Liver (tissue), 8 donors: ENCODE measurements at regions not wholly inside any gene's neighbourhood (a gene's known extent, or its start where the extent isn't known, plus 50 kb on each side); places are given as distances from the start of the nearest gene placed in this dataset.
"Not testable (repeated sequence)": the region's sequence is repeated elsewhere in the genome, so short reads cannot be mapped to it uniquely, and the experiment has no call there.

Experiments
- DNase-seq: peaks from one replicate; pipeline ENCODE4 v3.0.0-alpha.2; 2017; ENCODE audit warnings: low spot score
- H3K27ac ChIP-seq, 2 donors: one replicate each; pipeline ENCODE4 v1.7.0; 2013; ENCODE audit warnings: inconsistent platforms in 2 of 2, low read length in 2 of 2, control low read depth in 1 of 2, low read depth in 1 of 2, mild to moderate bottlenecking in 1 of 2
- H3K27me3 ChIP-seq, 4 donors: one replicate each; pipeline versions ENCODE4 v1.6.1 to v1.7.0; 2013; ENCODE audit warnings: low read length in 3 of 4, inconsistent platforms in 1 of 4, mild to moderate bottlenecking in 1 of 4, moderate library complexity in 1 of 4; ENCODE audit not compliant: control insufficient read depth in 4 of 4, insufficient read depth in 4 of 4
- H3K36me3 ChIP-seq, 4 donors: one replicate each; pipeline versions ENCODE4 v1.6.1 to v1.7.0; 2013; ENCODE audit warnings: low read length in 3 of 4, mild to moderate bottlenecking in 3 of 4, low read depth in 1 of 4, moderate library complexity in 1 of 4; ENCODE audit not compliant: control insufficient read depth in 4 of 4, insufficient read depth in 3 of 4
- H3K4me1 ChIP-seq, 4 donors: one replicate each; pipeline versions ENCODE4 v1.6.1 to v1.7.0; 2013; ENCODE audit warnings: low read length in 3 of 4, mild to moderate bottlenecking in 3 of 4, moderate library complexity in 1 of 4; ENCODE audit not compliant: control insufficient read depth in 4 of 4, insufficient read depth in 4 of 4
- H3K4me3 ChIP-seq, 3 donors: one replicate each; pipeline versions ENCODE4 v1.6.1 to v1.7.0; 2013; ENCODE audit warnings: low read length in 3 of 3, control low read depth in 1 of 3, low read depth in 1 of 3, mild to moderate bottlenecking in 1 of 3
- H3K9ac ChIP-seq, 2 donors: one replicate each; pipeline ENCODE4 v1.7.0; 2013; ENCODE audit warnings: low read length in 2 of 2, mild to moderate bottlenecking in 2 of 2, moderate library complexity in 2 of 2, control low read depth in 1 of 2, low read depth in 1 of 2
- H3K9me3 ChIP-seq, 4 donors: one replicate each; pipeline versions ENCODE4 v1.6.1 to v1.7.0; 2013; ENCODE audit warnings: low read length in 3 of 4; ENCODE audit not compliant: control insufficient read depth in 4 of 4
- ATF3 ChIP-seq: IDR thresholded peaks from 2 replicates; pipeline ENCODE4 v1.6.1; 2016; ENCODE audit warnings: antibody characterized with exemption
- CTCF ChIP-seq: fragments of 150-350 bp; IDR thresholded peaks from 2 replicates; pipeline ENCODE4 v1.5.1; 2017; ENCODE audit warnings: improper control_type of control experiment, low read depth, low read length; ENCODE audit not compliant: missing input control
- EGR1 ChIP-seq, 2 donors: IDR thresholded peaks; 2 replicates each; pipeline ENCODE4 v1.6.1; 2016 to 2018; ENCODE audit warnings: antibody characterized with exemption in 2 of 2, low read depth in 2 of 2
- FOXA1 ChIP-seq: IDR thresholded peaks from 2 replicates; pipeline ENCODE4 v1.6.1; 2016; ENCODE audit warnings: antibody characterized with exemption
- FOXA2 ChIP-seq: IDR thresholded peaks from 2 replicates; pipeline ENCODE4 v1.6.1; 2016; ENCODE audit warnings: antibody characterized with exemption
- HNF4G ChIP-seq: IDR thresholded peaks from 2 replicates; pipeline ENCODE4 v1.6.1; 2016; ENCODE audit warnings: antibody characterized with exemption
- JUND ChIP-seq, 2 donors: IDR thresholded peaks; 2 replicates each; pipeline ENCODE4 v1.6.1; 2016; ENCODE audit warnings: antibody characterized with exemption in 2 of 2
- MAX ChIP-seq: IDR thresholded peaks from 2 replicates; pipeline ENCODE4 v1.6.1; 2016; ENCODE audit warnings: antibody characterized with exemption
- NR2F2 ChIP-seq: IDR thresholded peaks from 2 replicates; pipeline ENCODE4 v1.6.1; 2016; ENCODE audit warnings: antibody characterized with exemption
- REST ChIP-seq: IDR thresholded peaks from 2 replicates; pipeline ENCODE4 v1.6.1; 2016; ENCODE audit warnings: antibody characterized with exemption, mild to moderate bottlenecking
- RXRA ChIP-seq, 2 donors: IDR thresholded peaks; 2 replicates each; pipeline ENCODE4 v1.6.1; 2017 to 2018; ENCODE audit warnings: antibody characterized with exemption in 2 of 2, mild to moderate bottlenecking in 1 of 2
- TAF1 ChIP-seq: conservative IDR thresholded peaks from 2 replicates; pipeline ENCODE4 v1.6.1; 2016; ENCODE audit warnings: antibody characterized with exemption, mild to moderate bottlenecking
- YY1 ChIP-seq: IDR thresholded peaks from 2 replicates; pipeline ENCODE4 v1.6.1; 2016; ENCODE audit warnings: antibody characterized with exemption, mild to moderate bottlenecking
- ZBTB33 ChIP-seq: IDR thresholded peaks from 2 replicates; pipeline ENCODE4 v1.6.1; 2016; ENCODE audit warnings: antibody characterized with exemption
- WGBS: extraction: QIAGEN DNeasy Blood & Tissue Kit; methylation state at CpG from one replicate; pipeline ENCODE4 v1.1.7; 2013; 5-methylcytosine and 5-hydroxymethylcytosine counted together
- donor health status: healthy.
- donor health status: healthy.
- donor health status: healthy.
- donor health status: healthy.
- donor health status: healthy.

GRCh38 chr6:167234576-167234975 is 56.5 kb upstream of the UNC93A start:
- H3K9ac ChIP-seq, H3K27ac ChIP-seq, H3K4me3 ChIP-seq, H3K36me3 ChIP-seq, DNase-seq, H3K9me3 ChIP-seq, H3K27me3 ChIP-seq: not testable (repeated sequence)
- 56% methylated on average over 3 of the region's 6 CpGs for WGBS
- H3K4me1 ChIP-seq, result peaks cover 0 to 14% (median 9%) of the 10 kb centered on the region in 4 donors

GRCh38 chr6:167235005-167235404 is 56.1 kb upstream of the UNC93A start:
- H3K9me3 ChIP-seq, result no peaks in the 10 kb centered on the region
- H3K9ac ChIP-seq, result no peak overlapping the region
- TF ChIP-seq NR2F2 (no peak), EGR1 (IDR thresholded peaks at IDR 0.05; ENCODE audit: low read depth in 2 of 2) (no peak), JUND (IDR thresholded peaks at IDR 0.05) (no peak), YY1 (no peak), FOXA2 (no peak), MAX (no peak), FOXA1 (no peak), HNF4G (no peak)
- no peaks in the 10 kb centered on the region for H3K36me3 ChIP-seq
- H3K4me1 ChIP-seq, result peaks cover 0 to 14% (median 9%) of the 10 kb centered on the region in 4 donors
- H3K27me3 ChIP-seq, result no peaks in the 10 kb centered on the region
- 79% methylated on average over 9 of the region's 9 CpGs for WGBS
- H3K27ac ChIP-seq, result no peak overlapping the region
- no peak for DNase-seq
- no peak overlapping the region for H3K4me3 ChIP-seq

- no peak for DNase-seq
- 95% methylated on average over 38 of the region's 38 CpGs for WGBS
These were observed 55.5 kb upstream of the UNC93A start for GRCh38 chr6:167235421-167236238.

More at GRCh38 chr6:167235421-167236238, 55.5 kb upstream of the UNC93A start:
- H3K36me3 ChIP-seq, result no peaks in the 10 kb centered on the region
- H3K4me1 ChIP-seq, result peaks cover 0 to 14% (median 9%) of the 10 kb centered on the region in 4 donors
- no peaks in the 10 kb centered on the region for H3K27me3 ChIP-seq
- no peaks in the 10 kb centered on the region for H3K9me3 ChIP-seq
- TF ChIP-seq FOXA1 (no peak), ATF3 (no peak), NR2F2 (no peak), TAF1 (no peak), RXRA (IDR thresholded peaks at IDR 0.05) (no peak), EGR1 (IDR thresholded peaks at IDR 0.05; ENCODE audit: low read depth in 2 of 2) (no peak), ZBTB33 (no peak), CTCF (no peak), REST (no peak), MAX (no peak)
- no peak overlapping the region for H3K9ac ChIP-seq
- H3K27ac ChIP-seq, result no peak overlapping the region
- no peak overlapping the region for H3K4me3 ChIP-seq
